H1 (cell line): ENCODE measurements at regions not wholly inside any gene's neighbourhood (a gene's known extent, or its start where the extent isn't known, plus 50 kb on each side); places are given as distances from the start of the nearest gene placed in this dataset.

Experiments used
- CTCF ChIA-PET: fragments of 300-600 bp; sonication (Branson Sonifier 250); formaldehyde crosslinking; loops from one replicate; lab custom pipeline; 2021; ENCODE audit not compliant: partially characterized antibody; lab: Charles Lee
- POLR2A ChIA-PET: fragments of 300-600 bp; sonication (Branson Sonifier 250); formaldehyde crosslinking; loops from one replicate; lab custom pipeline; 2021; ENCODE audit warnings: inconsistent platforms; ENCODE audit not compliant: partially characterized antibody; lab: Charles Lee
- DNase-seq, 2 experiments: peaks; one replicate each; pipeline versions ENCODE4 v3.0.0 to v3.0.0-alpha.2; 2010 to 2022; ENCODE audit warnings: low spot score in 2 of 2, low read depth in 1 of 2, mixed read lengths in 1 of 2
- FAIRE-seq: peaks from 2 replicates; lab custom pipeline; 2011; peaks lifted over from hg19 to GRCh38; lab: Jason Lieb, UNC
- H2AFZ ChIP-seq: 2 replicates; pipeline ENCODE4 v1.8.1; 2012; ENCODE audit warnings: low read length, inconsistent platforms
- H2AK5ac ChIP-seq: 2 replicates; pipeline ENCODE4 v1.6.1; 2013; ENCODE audit warnings: low read depth, low read length
- H2BK120ac ChIP-seq: replicated peaks from 2 replicates; pipeline ENCODE3; 2013; ENCODE audit warnings: low read depth, low read length, inconsistent platforms
- H2BK12ac ChIP-seq: 2 replicates; pipeline ENCODE4 v1.6.1; 2013; ENCODE audit warnings: low read depth, low read length
- H2BK15ac ChIP-seq: 2 replicates; pipeline ENCODE4 v1.6.1; 2013; ENCODE audit warnings: low read length
- H2BK20ac ChIP-seq: 2 replicates; pipeline ENCODE4 v1.6.1; 2013; ENCODE audit warnings: low read length
- H2BK5ac ChIP-seq: 2 replicates; pipeline ENCODE4 v1.6.1; 2013; ENCODE audit warnings: low read depth, low read length
- H3K14ac ChIP-seq: 2 replicates; pipeline ENCODE4 v1.6.1; 2013; ENCODE audit warnings: inconsistent platforms; ENCODE audit not compliant: insufficient read length
- H3K18ac ChIP-seq: 2 replicates; pipeline ENCODE4 v1.6.1; 2013; ENCODE audit warnings: low read length; ENCODE audit errors: extremely low read depth
- H3K23ac ChIP-seq: 2 replicates; pipeline ENCODE4 v1.6.1; 2013; ENCODE audit warnings: inconsistent platforms; ENCODE audit not compliant: insufficient read length
- H3K23me2 ChIP-seq: 2 replicates; pipeline ENCODE4 v1.6.1; 2013; ENCODE audit warnings: low read depth, low read length
- H3K27ac ChIP-seq: 2 replicates; pipeline ENCODE4 v1.6.1; 2011; ENCODE audit warnings: low read depth, low read length, inconsistent platforms
- H3K27me3 ChIP-seq, 4 experiments: replicated peaks in 1 of 4; 1 replicate in 1 of 4; 2 replicates in 3 of 4; pipeline versions ENCODE4 v1.6.1 to v1.8.1; 2011 to 2013; ENCODE audit warnings: low read length in 3 of 4, mild to moderate bottlenecking in 3 of 4, inconsistent platforms in 2 of 4, mixed read lengths in 2 of 4, moderate library complexity in 1 of 4; ENCODE audit not compliant: control insufficient read depth in 3 of 4, insufficient read depth in 3 of 4; ENCODE audit errors: extremely low read depth in 1 of 4
- H3K36me3 ChIP-seq, 4 experiments: 2 replicates each; pipeline versions ENCODE4 v1.6.1 to v1.8.1; 2011 to 2013; ENCODE audit warnings: mild to moderate bottlenecking in 4 of 4, low read length in 3 of 4, moderate library complexity in 2 of 4, control low read depth in 1 of 4, inconsistent platforms in 1 of 4; ENCODE audit not compliant: insufficient read depth in 4 of 4, control insufficient read depth in 2 of 4
- H3K4ac ChIP-seq: replicated peaks from 2 replicates; pipeline ENCODE3; 2013; ENCODE audit warnings: low read length, low read depth, mixed read lengths, inconsistent platforms; ENCODE audit not compliant: insufficient read length
- H3K4me1 ChIP-seq, 4 experiments: replicated peaks in 1 of 4; 1 replicate in 1 of 4; 2 replicates in 3 of 4; pipeline versions ENCODE4 v1.6.1 to v1.8.1; 2011 to 2013; ENCODE audit warnings: low read length in 3 of 4, inconsistent platforms in 2 of 4, mixed read lengths in 1 of 4; ENCODE audit not compliant: insufficient read depth in 4 of 4, control insufficient read depth in 3 of 4
- H3K4me2 ChIP-seq, 2 experiments: 2 replicates each; pipeline versions ENCODE4 v1.6.1 to v1.8.1; 2011 to 2013; ENCODE audit warnings: low read depth in 2 of 2, low read length in 2 of 2, control low read depth in 1 of 2, inconsistent platforms in 1 of 2, mild to moderate bottlenecking in 1 of 2; ENCODE audit not compliant: insufficient read depth in 1 of 2
- H3K4me3 ChIP-seq, 4 experiments: fragments of 200-600, 300-600 bp in 1 of 4; sonication (generic), shearing (Covaris generic), sonication (Bioruptor Twin) in 1 of 4; 2 replicates each; pipeline versions ENCODE4 v1.5.1 to v1.8.1; 2011 to 2016; ENCODE audit warnings: low read length in 4 of 4, low read depth in 3 of 4, control low read depth in 2 of 4, inconsistent platforms in 2 of 4, mild to moderate bottlenecking in 2 of 4, mixed read lengths in 1 of 4, moderate library complexity in 1 of 4; ENCODE audit not compliant: insufficient read depth in 2 of 4; ENCODE audit errors: extremely low read depth in 1 of 4
- H3K56ac ChIP-seq: replicated peaks from 2 replicates; pipeline ENCODE3; 2013; ENCODE audit warnings: low read depth, mild to moderate bottlenecking, mixed read lengths, low read length, inconsistent platforms; ENCODE audit not compliant: insufficient read length
- H3K79me1 ChIP-seq: 2 replicates; pipeline ENCODE4 v1.6.1; 2013; ENCODE audit warnings: low read depth, low read length, control low read depth
- H3K79me2 ChIP-seq, 2 experiments: 2 replicates each; pipeline versions ENCODE4 v1.6.1 to v1.8.1; 2012 to 2013; ENCODE audit warnings: low read length in 2 of 2, mild to moderate bottlenecking in 2 of 2, inconsistent platforms in 1 of 2; ENCODE audit not compliant: insufficient read depth in 2 of 2, control insufficient read depth in 1 of 2
- H3K9ac ChIP-seq, 4 experiments: replicated peaks in 1 of 4; 1 replicate in 1 of 4; 2 replicates in 3 of 4; pipeline versions ENCODE4 v1.6.1 to v1.8.1; 2011 to 2013; ENCODE audit warnings: low read depth in 3 of 4, low read length in 3 of 4, control low read depth in 2 of 4, mild to moderate bottlenecking in 2 of 4, moderate library complexity in 2 of 4, inconsistent platforms in 1 of 4; ENCODE audit errors: extremely low read depth in 1 of 4
- H3K9me3 ChIP-seq, 2 experiments: 2 replicates each; pipeline versions ENCODE4 v1.6.1 to v1.8.1; 2012 to 2013; ENCODE audit warnings: mild to moderate bottlenecking in 2 of 2, moderate library complexity in 2 of 2, control low read depth in 1 of 2, inconsistent platforms in 1 of 2, low read depth in 1 of 2, low read length in 1 of 2, mixed read lengths in 1 of 2; ENCODE audit not compliant: insufficient read depth in 2 of 2
- H4K20me1 ChIP-seq, 2 experiments: replicated peaks in 1 of 2; 2 replicates each; pipeline versions ENCODE3 to v1.8.1; 2011 to 2013; ENCODE audit warnings: inconsistent platforms in 2 of 2, low read length in 2 of 2, mild to moderate bottlenecking in 1 of 2; ENCODE audit not compliant: insufficient read depth in 2 of 2, control insufficient read depth in 1 of 2
- H4K5ac ChIP-seq: 2 replicates; pipeline ENCODE4 v1.6.1; 2013; ENCODE audit warnings: low read length, low read depth, mixed read lengths, inconsistent platforms; ENCODE audit not compliant: insufficient read length
- H4K8ac ChIP-seq: 2 replicates; pipeline ENCODE4 v1.8.0; 2013; ENCODE audit warnings: mild to moderate bottlenecking, moderate library complexity, low read length, inconsistent platforms; ENCODE audit not compliant: insufficient read depth; ENCODE audit errors: extremely low read depth
- H4K91ac ChIP-seq: replicated peaks from 2 replicates; pipeline ENCODE3; 2013; ENCODE audit warnings: low read length, mixed read lengths, inconsistent platforms; ENCODE audit not compliant: insufficient read length
- CBX8 ChIP-seq: fragments of 300-800, 300-1000 bp; sonication (generic); IDR thresholded peaks from 2 replicates; pipeline ENCODE4 v1.7.1; 2016; ENCODE audit warnings: low read depth, low read length, borderline replicate concordance
- CHD1 ChIP-seq: IDR thresholded peaks from 2 replicates; pipeline ENCODE4 v1.6.1; 2012; ENCODE audit warnings: low read depth, low read length, improper control_type of control experiment
- EZH2 ChIP-seq: fragments of 200-600 bp; sonication (generic); IDR thresholded peaks from 2 replicates; pipeline ENCODE4 v1.7.1; 2012; ENCODE audit warnings: low read depth, mild to moderate bottlenecking, moderate library complexity, low read length, inconsistent platforms; ENCODE audit not compliant: severe bottlenecking
- JUND ChIP-seq: IDR thresholded peaks from 2 replicates; pipeline ENCODE4 v1.6.1; 2011; ENCODE audit warnings: mild to moderate bottlenecking, improper control_type of control experiment, low read length
- MAFK ChIP-seq: IDR thresholded peaks from 2 replicates; pipeline ENCODE4 v1.6.1; 2012; ENCODE audit warnings: low read depth, mild to moderate bottlenecking, improper control_type of control experiment, low read length
- RBBP5 ChIP-seq: IDR thresholded peaks from 2 replicates; pipeline ENCODE4 v1.7.1; 2012; ENCODE audit warnings: low read depth, mild to moderate bottlenecking, inconsistent platforms, low read length, moderate library complexity, borderline replicate concordance
- SP4 ChIP-seq: IDR thresholded peaks from 2 replicates; pipeline ENCODE4 v1.6.1; 2012; ENCODE audit warnings: low read length, inconsistent platforms
- TCF12 ChIP-seq: IDR thresholded peaks from 2 replicates; pipeline ENCODE4 v1.6.1; 2011; ENCODE audit warnings: low read depth, mild to moderate bottlenecking, low read length
- WGBS, 2 experiments: shearing (Covaris generic) in 1 of 2; methylation state at CpG; one replicate each; pipeline versions ENCODE4 v1.1.6 to v1.1.7; 2013 to 2015; ENCODE audit warnings: low lambda C conversion rate in 2 of 2, mixed read lengths in 2 of 2, inconsistent platforms in 1 of 2, low coverage in 1 of 2, missing lambda C conversion rate in 1 of 2; ENCODE audit not compliant: insufficient replicate concordance in 2 of 2, insufficient coverage in 1 of 2, insufficient read length in 1 of 2; ENCODE audit errors: extremely low coverage in 1 of 2, missing lambda C conversion rate in 1 of 2; 5-methylcytosine and 5-hydroxymethylcytosine counted together

- H3K27ac ChIP-seq: no peak overlapping the region
- no peak overlapping the region for H3K4me3 ChIP-seq
- H3K23me2 ChIP-seq: no peaks in the 10 kb centered on the region
- H3K27me3 ChIP-seq: peaks cover 0 to 3% (median 0%) of the 10 kb centered on the region in 4 experiments; a peak in 1 of 7 replicates
- no peak overlapping the region for H2BK120ac ChIP-seq
- no peak overlapping the region for H2BK5ac ChIP-seq
- no peak overlapping the region for H3K18ac ChIP-seq
- H2BK15ac ChIP-seq: no peak overlapping the region
- no peak overlapping the region for H4K8ac ChIP-seq
- no peak overlapping the region for H2AK5ac ChIP-seq
- no peaks in the 10 kb centered on the region for H4K20me1 ChIP-seq
- POLR2A ChIA-PET: no interaction called here
- no peak overlapping the region for H4K5ac ChIP-seq
- no peak overlapping the region for H2BK20ac ChIP-seq
- no peaks in the 10 kb centered on the region; a peak in 1 of 7 replicates for H3K4me1 ChIP-seq
- no peaks in the 10 kb centered on the region for H3K79me2 ChIP-seq
- H3K56ac ChIP-seq: no peak overlapping the region
- no peaks in the 10 kb centered on the region for H3K36me3 ChIP-seq
- H4K91ac ChIP-seq: no peak overlapping the region
- no peak overlapping the region for H3K23ac ChIP-seq
- DNase-seq (no peak), FAIRE-seq (no peak)
- CTCF ChIA-PET: no interaction called here
- H3K9me3 ChIP-seq: no peaks in the 10 kb centered on the region
- H3K4ac ChIP-seq: no peak overlapping the region
- no peak overlapping the region for H3K9ac ChIP-seq
- 83% methylated on average over 7 of the region's 7 CpGs; no CpG with 5 or more reads in 1 of the 2 experiments for WGBS, 2 experiments
- no peaks in the 10 kb centered on the region for H3K79me1 ChIP-seq
- H3K14ac ChIP-seq: no peak overlapping the region
- no peak overlapping the region for H2BK12ac ChIP-seq
- no peak overlapping the region for H2AFZ ChIP-seq
- H3K4me2 ChIP-seq: no peak overlapping the region
- no peak for TF ChIP-seq MAFK
- no peak for TF ChIP-seq TCF12
- no peak for TF ChIP-seq CBX8
- TF ChIP-seq CHD1: no peak
- TF ChIP-seq JUND: no peak
- no peak for TF ChIP-seq EZH2
- TF ChIP-seq RBBP5: no peak
- no peak for TF ChIP-seq SP4
These were observed 150.5 kb downstream of the NPIPB5 start for GRCh38 chr16:22661161-22661647.
